ENCODE measurements at regions not wholly inside any gene's neighbourhood (a gene's known extent, or its start where the extent isn't known, plus 50 kb on each side); places are given as distances from the start of the nearest gene placed in this dataset.

GRCh38 chr3:190210608-190211007 is 89.9 kb upstream of the P3H2 start:
- Mint-ChIP-seq H3K36me3 (ENCODE audit: low read depth) (peaks cover 4% of the 10 kb centered on the region), H3K27ac (ENCODE audit: unreplicated experiment) (no peak overlapping the region), H3K4me1 (ENCODE audit: low read depth) (peaks cover 9% of the 10 kb centered on the region), H3K27me3 (ENCODE audit: low read depth) (no peaks in the 10 kb centered on the region), H3K4me3 (ENCODE audit: unreplicated experiment) (no peak overlapping the region), H3K9me3 (ENCODE audit: low read depth) (peaks cover 24% of the 10 kb centered on the region)
- no peak for DNase-seq (ENCODE audit: low spot score)
- TF ChIP-seq, protein P1, sequence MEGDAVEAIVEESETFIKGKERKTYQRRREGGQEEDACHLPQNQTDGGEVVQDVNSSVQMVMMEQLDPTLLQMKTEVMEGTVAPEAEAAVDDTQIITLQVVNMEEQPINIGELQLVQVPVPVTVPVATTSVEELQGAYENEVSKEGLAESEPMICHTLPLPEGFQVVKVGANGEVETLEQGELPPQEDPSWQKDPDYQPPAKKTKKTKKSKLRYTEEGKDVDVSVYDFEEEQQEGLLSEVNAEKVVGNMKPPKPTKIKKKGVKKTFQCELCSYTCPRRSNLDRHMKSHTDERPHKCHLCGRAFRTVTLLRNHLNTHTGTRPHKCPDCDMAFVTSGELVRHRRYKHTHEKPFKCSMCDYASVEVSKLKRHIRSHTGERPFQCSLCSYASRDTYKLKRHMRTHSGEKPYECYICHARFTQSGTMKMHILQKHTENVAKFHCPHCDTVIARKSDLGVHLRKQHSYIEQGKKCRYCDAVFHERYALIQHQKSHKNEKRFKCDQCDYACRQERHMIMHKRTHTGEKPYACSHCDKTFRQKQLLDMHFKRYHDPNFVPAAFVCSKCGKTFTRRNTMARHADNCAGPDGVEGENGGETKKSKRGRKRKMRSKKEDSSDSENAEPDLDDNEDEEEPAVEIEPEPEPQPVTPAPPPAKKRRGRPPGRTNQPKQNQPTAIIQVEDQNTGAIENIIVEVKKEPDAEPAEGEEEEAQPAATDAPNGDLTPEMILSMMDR (IDR thresholded peaks at IDR 0.05) = no peak

GRCh38 chr3:190209533-190209932 is 88.8 kb upstream of the P3H2 start:
- H3K4me3 Mint-ChIP-seq (ENCODE audit: unreplicated experiment) = no peak overlapping the region
- TF ChIP-seq, protein P1 (IDR thresholded peaks at IDR 0.05) = no peak
- peaks cover 9% of the 10 kb centered on the region for H3K4me1 Mint-ChIP-seq (ENCODE audit: low read depth)
- no peak overlapping the region for H3K27ac Mint-ChIP-seq (ENCODE audit: unreplicated experiment)
- no peak for DNase-seq (ENCODE audit: low spot score)
- no peaks in the 10 kb centered on the region for H3K27me3 Mint-ChIP-seq (ENCODE audit: low read depth)
- H3K9me3 Mint-ChIP-seq (ENCODE audit: low read depth) = peaks cover 24% of the 10 kb centered on the region
- H3K36me3 Mint-ChIP-seq (ENCODE audit: low read depth) = peaks cover 4% of the 10 kb centered on the region

DNA sequence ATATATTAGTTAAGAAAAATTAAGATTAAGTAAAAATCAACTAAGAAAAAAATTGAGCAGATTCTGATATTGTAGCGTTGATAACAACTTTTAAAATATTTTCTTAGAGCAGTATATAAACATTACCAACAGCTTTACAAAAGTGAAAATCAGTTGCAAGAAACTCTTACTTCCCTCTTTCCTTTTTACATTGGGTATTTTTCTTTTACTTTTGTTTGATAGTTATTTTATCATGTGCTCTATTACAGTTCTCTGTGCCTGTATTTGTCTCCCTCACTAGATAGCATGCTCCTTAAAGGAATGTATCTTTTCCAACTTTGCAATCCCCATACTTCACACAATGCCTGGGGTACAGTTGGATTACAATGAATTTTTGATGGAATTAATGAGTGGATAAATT is 87.5 kb upstream of the P3H2 start:
- no peaks in the 10 kb centered on the region for H3K27me3 Mint-ChIP-seq (ENCODE audit: low read depth)
- H3K36me3 Mint-ChIP-seq (ENCODE audit: low read depth) = peaks cover 1% of the 10 kb centered on the region
- H3K9me3 Mint-ChIP-seq (ENCODE audit: low read depth) = peaks cover 13% of the 10 kb centered on the region
- no peak overlapping the region for H3K4me3 Mint-ChIP-seq (ENCODE audit: unreplicated experiment)
- no peak for DNase-seq (ENCODE audit: low spot score)
- peaks cover 9% of the 10 kb centered on the region for H3K4me1 Mint-ChIP-seq (ENCODE audit: low read depth)
- TF ChIP-seq, protein P1 (IDR thresholded peaks at IDR 0.05) = no peak
- no peak overlapping the region for H3K27ac Mint-ChIP-seq (ENCODE audit: unreplicated experiment)

GRCh38 chr3:190205739-190206138 is 85.0 kb upstream of the P3H2 start:
- Mint-ChIP-seq H3K9me3 (ENCODE audit: low read depth) (peaks cover 2% of the 10 kb centered on the region), H3K27ac (ENCODE audit: unreplicated experiment) (no peak overlapping the region), H3K27me3 (ENCODE audit: low read depth) (no peaks in the 10 kb centered on the region), H3K4me3 (ENCODE audit: unreplicated experiment) (no peak overlapping the region), H3K4me1 (ENCODE audit: low read depth) (peaks cover 14% of the 10 kb centered on the region), H3K36me3 (ENCODE audit: low read depth) (no peaks in the 10 kb centered on the region)
- TF ChIP-seq, protein P1 (IDR thresholded peaks at IDR 0.05) = no peak
- no peak for DNase-seq (ENCODE audit: low spot score)

- peaks cover 14% of the 10 kb centered on the region for H3K4me1 Mint-ChIP-seq (ENCODE audit: low read depth)
- no peaks in the 10 kb centered on the region for H3K27me3 Mint-ChIP-seq (ENCODE audit: low read depth)
- no peak overlapping the region for H3K4me3 Mint-ChIP-seq (ENCODE audit: unreplicated experiment)
- no peak overlapping the region for H3K27ac Mint-ChIP-seq (ENCODE audit: unreplicated experiment)
- H3K36me3 Mint-ChIP-seq (ENCODE audit: low read depth) = no peaks in the 10 kb centered on the region
- DNase-seq (ENCODE audit: low spot score) = no peak
- TF ChIP-seq, protein P1 (IDR thresholded peaks at IDR 0.05) = no peak
- H3K9me3 Mint-ChIP-seq (ENCODE audit: low read depth) = peaks cover 2% of the 10 kb centered on the region
These were observed 83.5 kb upstream of the P3H2 start for GRCh38 chr3:190204200-190204599.

Measured in chondrocyte (in vitro differentiated cells).